ENCODE measurements at regions not wholly inside any gene's neighbourhood (a gene's known extent, or its start where the extent isn't known, plus 50 kb on each side); places are given as distances from the start of the nearest gene placed in this dataset.

DNA sequence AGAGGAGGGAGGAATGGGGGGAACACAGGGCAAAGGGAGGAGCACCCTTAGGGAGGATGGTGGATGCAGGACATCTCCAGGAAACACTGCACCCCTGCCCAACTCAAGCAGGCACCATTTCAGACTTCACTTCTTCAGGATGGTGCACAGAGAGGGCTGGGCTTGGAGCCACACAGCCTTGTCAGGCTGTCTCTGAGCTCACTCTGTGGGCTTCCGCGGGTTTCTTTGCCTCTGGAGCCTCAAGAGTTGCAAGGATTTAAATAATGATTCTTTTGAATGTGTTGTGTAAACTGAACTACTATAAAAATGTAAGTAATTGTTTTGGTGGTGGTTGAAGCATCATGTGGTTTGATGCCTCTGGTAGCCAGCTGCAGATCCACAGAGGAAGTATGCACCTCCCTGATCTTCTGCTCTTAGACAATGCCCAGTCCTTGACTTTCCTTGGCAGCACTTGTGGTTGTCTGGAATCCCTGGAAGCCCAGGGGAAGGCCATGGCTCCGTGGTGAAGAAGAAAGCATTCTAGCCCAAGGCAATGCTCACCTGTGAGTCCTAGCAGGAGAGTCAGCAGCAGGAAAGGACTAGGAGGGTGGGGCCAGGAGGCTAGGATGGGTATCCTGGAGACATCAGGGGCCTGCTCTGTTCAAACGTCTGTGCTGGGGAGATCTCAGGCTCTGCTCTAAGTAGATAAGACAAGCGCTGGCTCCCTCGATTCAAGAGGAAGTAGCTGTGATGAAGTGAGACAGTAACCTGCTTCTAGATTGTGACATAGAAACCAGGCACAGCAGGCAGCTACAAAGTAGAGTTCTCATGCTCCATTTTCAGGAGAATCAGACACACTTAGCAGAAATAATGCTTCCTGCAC, 50.2 kb upstream of the SIRPG start:
- FAIRE-seq = no peak
